ENCODE measurements at regions not wholly inside any gene's neighbourhood (a gene's known extent, or its start where the extent isn't known, plus 50 kb on each side); places are given as distances from the start of the nearest gene placed in this dataset.

- Histone ChIP-seq H3K27me3 (ENCODE audit: control insufficient read depth, insufficient read depth, low read length) (no peaks in the 10 kb centered on the region), H3K79me2 (ENCODE audit: control insufficient read depth, insufficient read depth, low read length) (peaks cover 55% of the 10 kb centered on the region), H3K36me3 (ENCODE audit: control insufficient read depth, insufficient read depth, low read length) (no peaks in the 10 kb centered on the region), H3K9me3 (ENCODE audit: control insufficient read depth, insufficient read depth, low read depth, low read length) (no peaks in the 10 kb centered on the region), H3K4me3 (replicated peaks in 1 of 4; ENCODE audit: control extremely low read depth in 1 of 4, insufficient read depth in 1 of 4, low read depth in 3 of 4, low read length in 4 of 4) (no peak overlapping the region), H3K27ac (ENCODE audit: insufficient read depth, low read length) (no peak overlapping the region), H3K4me2 (ENCODE audit: extremely low read depth, insufficient read depth, low read length) (no peak overlapping the region), H4K20me1 (ENCODE audit: control insufficient read depth, extremely low read depth, insufficient read depth, low read length) (peaks cover 3% of the 10 kb centered on the region), H2AFZ (ENCODE audit: low read length) (no peak overlapping the region), H3K9ac (ENCODE audit: insufficient read depth, low read length) (no peak overlapping the region), H3K4me1 (ENCODE audit: control insufficient read depth, extremely low read depth, insufficient read depth, low read length) (peaks cover 15% of the 10 kb centered on the region)
- TF ChIP-seq EZH2 (IDR thresholded peaks at IDR 0.05; ENCODE audit: low read length, missing control alignments), result no peak
- TF ChIP-seq, protein P1, sequence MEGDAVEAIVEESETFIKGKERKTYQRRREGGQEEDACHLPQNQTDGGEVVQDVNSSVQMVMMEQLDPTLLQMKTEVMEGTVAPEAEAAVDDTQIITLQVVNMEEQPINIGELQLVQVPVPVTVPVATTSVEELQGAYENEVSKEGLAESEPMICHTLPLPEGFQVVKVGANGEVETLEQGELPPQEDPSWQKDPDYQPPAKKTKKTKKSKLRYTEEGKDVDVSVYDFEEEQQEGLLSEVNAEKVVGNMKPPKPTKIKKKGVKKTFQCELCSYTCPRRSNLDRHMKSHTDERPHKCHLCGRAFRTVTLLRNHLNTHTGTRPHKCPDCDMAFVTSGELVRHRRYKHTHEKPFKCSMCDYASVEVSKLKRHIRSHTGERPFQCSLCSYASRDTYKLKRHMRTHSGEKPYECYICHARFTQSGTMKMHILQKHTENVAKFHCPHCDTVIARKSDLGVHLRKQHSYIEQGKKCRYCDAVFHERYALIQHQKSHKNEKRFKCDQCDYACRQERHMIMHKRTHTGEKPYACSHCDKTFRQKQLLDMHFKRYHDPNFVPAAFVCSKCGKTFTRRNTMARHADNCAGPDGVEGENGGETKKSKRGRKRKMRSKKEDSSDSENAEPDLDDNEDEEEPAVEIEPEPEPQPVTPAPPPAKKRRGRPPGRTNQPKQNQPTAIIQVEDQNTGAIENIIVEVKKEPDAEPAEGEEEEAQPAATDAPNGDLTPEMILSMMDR (conservative IDR thresholded peaks at IDR 0.05 in 1 of 2, IDR thresholded peaks at IDR 0.05 in 1 of 2; ENCODE audit: low read depth in 1 of 2, low read length in 2 of 2), result no peak
- DNase-seq (ENCODE audit: low read depth in 2 of 2), result no peak
Observed at GRCh38 chr2:134198006-134198634, 55.8 kb upstream of the MGAT5 start.

- Histone ChIP-seq H3K9me3 (ENCODE audit: control insufficient read depth, insufficient read depth, low read depth, low read length) (no peaks in the 10 kb centered on the region), H3K4me2 (ENCODE audit: extremely low read depth, insufficient read depth, low read length) (no peak overlapping the region), H3K4me1 (ENCODE audit: control insufficient read depth, extremely low read depth, insufficient read depth, low read length) (peaks cover 13% of the 10 kb centered on the region), H3K27me3 (ENCODE audit: control insufficient read depth, insufficient read depth, low read length) (no peaks in the 10 kb centered on the region), H3K36me3 (ENCODE audit: control insufficient read depth, insufficient read depth, low read length) (no peaks in the 10 kb centered on the region), H3K79me2 (ENCODE audit: control insufficient read depth, insufficient read depth, low read length) (peaks cover 51% of the 10 kb centered on the region), H3K9ac (ENCODE audit: insufficient read depth, low read length) (no peak overlapping the region), H2AFZ (ENCODE audit: low read length) (no peak overlapping the region), H3K4me3 (replicated peaks in 1 of 4; ENCODE audit: control extremely low read depth in 1 of 4, insufficient read depth in 1 of 4, low read depth in 3 of 4, low read length in 4 of 4) (no peak overlapping the region), H4K20me1 (ENCODE audit: control insufficient read depth, extremely low read depth, insufficient read depth, low read length) (peaks cover 3% of the 10 kb centered on the region), H3K27ac (ENCODE audit: insufficient read depth, low read length) (no peak overlapping the region)
- peak in 1 of 2 donors; percentile 14 for DNase-seq (ENCODE audit: low read depth in 2 of 2)
- TF ChIP-seq, protein P1 (conservative IDR thresholded peaks at IDR 0.05 in 1 of 2, IDR thresholded peaks at IDR 0.05 in 1 of 2; ENCODE audit: low read depth in 1 of 2, low read length in 2 of 2), result no peak
- no peak for TF ChIP-seq EZH2 (IDR thresholded peaks at IDR 0.05; ENCODE audit: low read length, missing control alignments)
Observed at GRCh38 chr2:134199123-134199522, 54.7 kb upstream of the MGAT5 start.

DNA sequence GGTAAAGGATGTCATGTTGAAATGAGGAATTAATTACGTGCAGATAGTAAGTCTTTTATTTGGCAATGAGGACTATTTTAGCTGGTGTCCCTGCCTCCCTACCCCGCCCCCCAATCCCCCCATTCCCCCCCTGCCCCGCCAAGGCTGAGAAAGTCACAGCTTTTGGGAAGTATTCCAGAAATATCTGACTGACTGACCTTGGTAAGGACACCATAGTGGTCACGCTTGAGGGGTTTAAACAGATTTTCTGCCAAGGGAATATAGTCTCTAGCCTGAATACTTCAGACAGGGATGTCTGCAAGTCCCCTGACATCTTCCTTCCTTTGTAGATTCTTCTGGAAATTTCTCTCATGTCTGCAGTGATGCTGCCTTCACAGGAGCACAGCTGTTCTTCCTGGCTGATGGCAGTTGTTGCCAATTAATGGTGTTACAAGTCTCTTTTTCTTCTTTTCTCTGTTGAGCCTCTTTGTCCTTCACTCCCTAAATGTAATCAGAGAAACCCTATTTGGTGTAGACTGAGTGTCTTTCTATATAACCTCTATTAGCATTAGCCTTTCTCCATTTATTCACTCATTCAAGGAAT lies 53.7 kb upstream of the MGAT5 start:
- Histone ChIP-seq H3K27ac (ENCODE audit: insufficient read depth, low read length) (no peak overlapping the region), H3K9me3 (ENCODE audit: control insufficient read depth, insufficient read depth, low read depth, low read length) (no peaks in the 10 kb centered on the region), H3K4me3 (replicated peaks in 1 of 4; ENCODE audit: control extremely low read depth in 1 of 4, insufficient read depth in 1 of 4, low read depth in 3 of 4, low read length in 4 of 4) (no peak overlapping the region), H3K4me2 (ENCODE audit: extremely low read depth, insufficient read depth, low read length) (no peak overlapping the region), H3K4me1 (ENCODE audit: control insufficient read depth, extremely low read depth, insufficient read depth, low read length) (peaks cover 13% of the 10 kb centered on the region), H3K79me2 (ENCODE audit: control insufficient read depth, insufficient read depth, low read length) (peaks cover 50% of the 10 kb centered on the region), H3K36me3 (ENCODE audit: control insufficient read depth, insufficient read depth, low read length) (no peaks in the 10 kb centered on the region), H4K20me1 (ENCODE audit: control insufficient read depth, extremely low read depth, insufficient read depth, low read length) (no peaks in the 10 kb centered on the region), H2AFZ (ENCODE audit: low read length) (no peak overlapping the region), H3K9ac (ENCODE audit: insufficient read depth, low read length) (no peak overlapping the region), H3K27me3 (ENCODE audit: control insufficient read depth, insufficient read depth, low read length) (no peaks in the 10 kb centered on the region)
- TF ChIP-seq, protein P1 (conservative IDR thresholded peaks at IDR 0.05 in 1 of 2, IDR thresholded peaks at IDR 0.05 in 1 of 2; ENCODE audit: low read depth in 1 of 2, low read length in 2 of 2), result no peak
- no peak for TF ChIP-seq EZH2 (IDR thresholded peaks at IDR 0.05; ENCODE audit: low read length, missing control alignments)
- no peak for DNase-seq (ENCODE audit: low read depth in 2 of 2)
